ENCODE measurements at regions not wholly inside any gene's neighbourhood (a gene's known extent, or its start where the extent isn't known, plus 50 kb on each side); places are given as distances from the start of the nearest gene placed in this dataset.

DNA sequence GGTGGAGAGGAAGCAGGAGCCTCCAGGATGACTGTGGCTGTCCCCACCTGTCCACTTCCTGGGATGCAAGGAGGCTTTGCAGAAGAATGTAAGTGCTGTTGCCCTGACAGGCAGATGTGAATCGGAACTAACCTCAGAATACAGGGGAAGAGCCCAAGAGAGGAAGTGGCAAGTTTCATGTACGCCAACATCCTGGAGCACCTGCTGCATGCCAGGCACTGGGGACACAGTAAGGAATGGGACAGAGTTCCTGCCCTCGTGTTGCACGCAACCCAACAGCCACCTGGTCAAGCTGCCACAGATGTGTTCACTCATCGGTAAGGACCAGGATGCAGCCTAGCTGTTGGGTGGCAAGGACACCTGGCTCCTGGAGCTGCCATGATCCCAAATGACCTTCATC is 98.6 kb upstream of the RPL38 start:
- TF ChIP-seq EZH2 (optimal IDR thresholded peaks at IDR 0.05; ENCODE audit: low read depth, low read length) (no peak), EZH2phosphoT487 (IDR thresholded peaks at IDR 0.05; ENCODE audit: low read length) (no peak)
- TF ChIP-seq, protein P1, sequence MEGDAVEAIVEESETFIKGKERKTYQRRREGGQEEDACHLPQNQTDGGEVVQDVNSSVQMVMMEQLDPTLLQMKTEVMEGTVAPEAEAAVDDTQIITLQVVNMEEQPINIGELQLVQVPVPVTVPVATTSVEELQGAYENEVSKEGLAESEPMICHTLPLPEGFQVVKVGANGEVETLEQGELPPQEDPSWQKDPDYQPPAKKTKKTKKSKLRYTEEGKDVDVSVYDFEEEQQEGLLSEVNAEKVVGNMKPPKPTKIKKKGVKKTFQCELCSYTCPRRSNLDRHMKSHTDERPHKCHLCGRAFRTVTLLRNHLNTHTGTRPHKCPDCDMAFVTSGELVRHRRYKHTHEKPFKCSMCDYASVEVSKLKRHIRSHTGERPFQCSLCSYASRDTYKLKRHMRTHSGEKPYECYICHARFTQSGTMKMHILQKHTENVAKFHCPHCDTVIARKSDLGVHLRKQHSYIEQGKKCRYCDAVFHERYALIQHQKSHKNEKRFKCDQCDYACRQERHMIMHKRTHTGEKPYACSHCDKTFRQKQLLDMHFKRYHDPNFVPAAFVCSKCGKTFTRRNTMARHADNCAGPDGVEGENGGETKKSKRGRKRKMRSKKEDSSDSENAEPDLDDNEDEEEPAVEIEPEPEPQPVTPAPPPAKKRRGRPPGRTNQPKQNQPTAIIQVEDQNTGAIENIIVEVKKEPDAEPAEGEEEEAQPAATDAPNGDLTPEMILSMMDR (IDR thresholded peaks at IDR 0.05; ENCODE audit: low read length) = no peak
- H3F3A ChIP-seq (ENCODE audit: insufficient read depth, low read length) = no peaks in the 10 kb centered on the region
- no peak for DNase-seq
- H3K36me3 ChIP-seq (replicated peaks; ENCODE audit: insufficient read depth, low read length) = no peaks in the 10 kb centered on the region
- H3K4me3 ChIP-seq (ENCODE audit: low read length) = no peak overlapping the region
- no peak overlapping the region for H2AFZ ChIP-seq (ENCODE audit: low read length)
- H3K79me2 ChIP-seq (ENCODE audit: low read length) = no peaks in the 10 kb centered on the region
- H3K9me3 ChIP-seq (replicated peaks; ENCODE audit: insufficient read depth, low read length) = no peaks in the 10 kb centered on the region
- peaks cover 81% of the 10 kb centered on the region for H3K27me3 ChIP-seq (replicated peaks; ENCODE audit: insufficient read depth, low read length)
- no peaks in the 10 kb centered on the region for H3K4me1 ChIP-seq (ENCODE audit: low read length)
- H3K9ac ChIP-seq (ENCODE audit: low read length) = no peak overlapping the region
- H4K20me1 ChIP-seq (ENCODE audit: insufficient read depth, low read length) = no peaks in the 10 kb centered on the region
- no peak overlapping the region for H3K27ac ChIP-seq (ENCODE audit: low read length)
- no peak overlapping the region for H3K4me2 ChIP-seq (ENCODE audit: low read depth, low read length)
- no peaks in the 10 kb centered on the region for H3K9me2 ChIP-seq (replicated peaks; ENCODE audit: insufficient read depth, low read length)

DNA sequence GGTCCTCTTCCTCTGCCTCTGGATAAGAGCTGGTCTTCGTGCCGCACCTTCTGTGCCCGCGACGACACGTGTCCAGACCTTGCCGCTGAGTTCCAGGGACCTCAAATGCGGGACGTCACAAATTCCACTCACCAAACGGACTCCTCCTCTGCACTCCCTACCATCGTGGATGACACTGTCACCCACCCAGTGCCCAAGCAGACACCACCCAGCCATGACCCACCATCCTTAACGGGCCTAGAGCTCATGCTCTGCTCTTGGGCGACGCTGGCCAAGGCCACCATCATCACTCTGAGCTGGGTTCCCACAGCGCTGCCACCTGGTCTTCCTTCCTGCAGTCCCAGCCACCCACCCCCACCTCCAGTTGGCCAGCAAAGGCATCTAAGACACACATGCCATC is 96.4 kb upstream of the RPL38 start:
- Histone ChIP-seq H3K27ac (ENCODE audit: low read length) (no peak overlapping the region), H3K79me2 (ENCODE audit: low read length) (no peaks in the 10 kb centered on the region), H3K27me3 (replicated peaks; ENCODE audit: insufficient read depth, low read length) (peaks cover 88% of the 10 kb centered on the region), H3K9me3 (replicated peaks; ENCODE audit: insufficient read depth, low read length) (no peaks in the 10 kb centered on the region), H3K9me2 (replicated peaks; ENCODE audit: insufficient read depth, low read length) (no peaks in the 10 kb centered on the region), H2AFZ (ENCODE audit: low read length) (no peak overlapping the region), H3K4me1 (ENCODE audit: low read length) (no peaks in the 10 kb centered on the region), H4K20me1 (ENCODE audit: insufficient read depth, low read length) (no peaks in the 10 kb centered on the region), H3K36me3 (replicated peaks; ENCODE audit: insufficient read depth, low read length) (no peaks in the 10 kb centered on the region), H3K9ac (ENCODE audit: low read length) (no peak overlapping the region), H3F3A (ENCODE audit: insufficient read depth, low read length) (no peaks in the 10 kb centered on the region), H3K4me2 (ENCODE audit: low read depth, low read length) (no peak overlapping the region), H3K4me3 (ENCODE audit: low read length) (no peak overlapping the region)
- no peak for TF ChIP-seq EZH2phosphoT487 (IDR thresholded peaks at IDR 0.05; ENCODE audit: low read length)
- no peak for TF ChIP-seq EZH2 (optimal IDR thresholded peaks at IDR 0.05; ENCODE audit: low read depth, low read length)
- TF ChIP-seq, protein P1 (IDR thresholded peaks at IDR 0.05; ENCODE audit: low read length) = no peak
- DNase-seq = no peak

DNA sequence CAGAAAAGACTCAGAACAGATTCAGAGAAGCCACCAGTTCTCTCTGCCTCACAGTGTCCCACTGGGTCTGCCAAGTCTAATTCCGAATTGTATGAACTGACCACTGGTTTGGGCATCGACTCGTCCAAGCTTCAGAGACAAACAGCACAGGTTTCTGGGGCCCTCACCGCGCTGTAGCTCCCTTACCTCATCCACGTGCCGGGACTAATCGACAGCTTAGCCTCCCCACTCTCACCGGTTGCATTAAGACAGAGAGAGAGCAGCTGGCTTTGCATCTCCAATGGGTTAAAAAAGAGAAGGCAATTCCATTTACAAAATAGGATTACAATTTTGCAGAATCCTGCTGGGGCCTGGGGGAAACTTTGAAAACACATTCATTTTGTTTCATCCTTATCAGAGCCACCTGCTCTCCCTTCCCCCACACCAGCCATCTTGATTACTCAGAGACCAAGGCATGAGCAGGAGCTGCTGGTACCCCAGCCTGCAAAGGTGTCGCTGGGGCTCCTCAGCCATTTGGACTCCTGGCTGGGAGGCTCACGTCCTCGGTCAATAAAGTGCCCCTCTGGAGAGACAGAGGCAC is 95.3 kb upstream of the RPL38 start:
- H3K27ac ChIP-seq (ENCODE audit: low read length) = no peak overlapping the region
- no peak overlapping the region for H3K4me2 ChIP-seq (ENCODE audit: low read depth, low read length)
- peaks cover 81% of the 10 kb centered on the region for H3K27me3 ChIP-seq (replicated peaks; ENCODE audit: insufficient read depth, low read length)
- H3K4me3 ChIP-seq (ENCODE audit: low read length) = no peak overlapping the region
- DNase-seq = no peak
- no peak overlapping the region for H2AFZ ChIP-seq (ENCODE audit: low read length)
- no peaks in the 10 kb centered on the region for H3K79me2 ChIP-seq (ENCODE audit: low read length)
- no peaks in the 10 kb centered on the region for H4K20me1 ChIP-seq (ENCODE audit: insufficient read depth, low read length)
- H3K9ac ChIP-seq (ENCODE audit: low read length) = no peak overlapping the region
- no peaks in the 10 kb centered on the region for H3K9me2 ChIP-seq (replicated peaks; ENCODE audit: insufficient read depth, low read length)
- H3F3A ChIP-seq (ENCODE audit: insufficient read depth, low read length) = no peaks in the 10 kb centered on the region
- TF ChIP-seq, protein P1 (IDR thresholded peaks at IDR 0.05; ENCODE audit: low read length) = no peak
- no peak for TF ChIP-seq EZH2 (optimal IDR thresholded peaks at IDR 0.05; ENCODE audit: low read depth, low read length)
- no peak for TF ChIP-seq EZH2phosphoT487 (IDR thresholded peaks at IDR 0.05; ENCODE audit: low read length)
- no peaks in the 10 kb centered on the region for H3K4me1 ChIP-seq (ENCODE audit: low read length)
- H3K36me3 ChIP-seq (replicated peaks; ENCODE audit: insufficient read depth, low read length) = no peaks in the 10 kb centered on the region
- no peaks in the 10 kb centered on the region for H3K9me3 ChIP-seq (replicated peaks; ENCODE audit: insufficient read depth, low read length)

Data from MM.1S (cell line).